Right lobe of liver (tissue), 4 donors: ENCODE measurements at regions not wholly inside any gene's neighbourhood (a gene's known extent, or its start where the extent isn't known, plus 50 kb on each side); places are given as distances from the start of the nearest gene placed in this dataset.

Experiments
- POLR2A ChIP-seq: fragments of 450-650 bp; IDR thresholded peaks from one replicate; pipeline ENCODE4 v1.6.1; 2017; ENCODE audit warnings: antibody characterized with exemption, mild to moderate bottlenecking
- TF ChIP-seq, protein P1 (sequence below), 4 donors: fragments of 200-600 bp in 3 of 4; fragments of 450-650 bp in 1 of 4; IDR thresholded peaks; one replicate each; pipeline versions ENCODE4 v1.5.1 to v1.8.0; 2016 to 2022; ENCODE audit warnings: antibody characterized with exemption in 4 of 4, mild to moderate bottlenecking in 2 of 4
- donor health status: DM: no; HTN: no; CAD: no.
- donor health status: DM: no; HTN: no; CAD: no.
- donor health status: DM: no; HTN: yes; CAD: no.

DNA sequence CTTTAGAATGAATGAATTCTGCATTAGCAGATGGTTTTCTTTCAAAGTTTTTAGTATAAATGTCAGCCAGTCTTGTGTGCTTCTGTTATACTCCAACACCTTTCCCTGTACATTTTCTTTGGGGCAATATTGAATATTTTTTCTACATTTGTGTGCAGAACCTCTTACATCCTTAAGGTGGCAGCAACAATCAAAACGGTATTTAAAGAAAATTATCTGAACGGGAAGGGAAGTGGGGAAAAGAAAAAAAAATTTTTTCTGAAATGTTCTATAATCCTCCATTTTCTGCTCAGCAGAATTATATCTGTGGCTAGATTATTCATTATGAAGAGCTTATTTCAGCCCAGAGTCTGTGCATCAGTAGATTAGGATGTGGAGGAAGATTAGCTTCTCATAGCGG, 347.3 kb upstream of the RAG2 start:
- TF ChIP-seq, protein P1, sequence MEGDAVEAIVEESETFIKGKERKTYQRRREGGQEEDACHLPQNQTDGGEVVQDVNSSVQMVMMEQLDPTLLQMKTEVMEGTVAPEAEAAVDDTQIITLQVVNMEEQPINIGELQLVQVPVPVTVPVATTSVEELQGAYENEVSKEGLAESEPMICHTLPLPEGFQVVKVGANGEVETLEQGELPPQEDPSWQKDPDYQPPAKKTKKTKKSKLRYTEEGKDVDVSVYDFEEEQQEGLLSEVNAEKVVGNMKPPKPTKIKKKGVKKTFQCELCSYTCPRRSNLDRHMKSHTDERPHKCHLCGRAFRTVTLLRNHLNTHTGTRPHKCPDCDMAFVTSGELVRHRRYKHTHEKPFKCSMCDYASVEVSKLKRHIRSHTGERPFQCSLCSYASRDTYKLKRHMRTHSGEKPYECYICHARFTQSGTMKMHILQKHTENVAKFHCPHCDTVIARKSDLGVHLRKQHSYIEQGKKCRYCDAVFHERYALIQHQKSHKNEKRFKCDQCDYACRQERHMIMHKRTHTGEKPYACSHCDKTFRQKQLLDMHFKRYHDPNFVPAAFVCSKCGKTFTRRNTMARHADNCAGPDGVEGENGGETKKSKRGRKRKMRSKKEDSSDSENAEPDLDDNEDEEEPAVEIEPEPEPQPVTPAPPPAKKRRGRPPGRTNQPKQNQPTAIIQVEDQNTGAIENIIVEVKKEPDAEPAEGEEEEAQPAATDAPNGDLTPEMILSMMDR (IDR thresholded peaks at IDR 0.05) = peak; percentile 25 to 32 (median 31)
- TF ChIP-seq POLR2A = no peak
